OCI-LY3 (cell line): ENCODE measurements at regions not wholly inside any gene's neighbourhood (a gene's known extent, or its start where the extent isn't known, plus 50 kb on each side); places are given as distances from the start of the nearest gene placed in this dataset.

Experiments used
- CTCF ChIP-seq: fragments of 200-600, 300-600 bp; sonication (generic); IDR thresholded peaks from 2 replicates; pipeline ENCODE4 v1.5.1; 2014; ENCODE audit warnings: antibody characterized with exemption, low read length, low read depth
- EZH2phosphoT487 ChIP-seq: fragments of 200-600 bp; shearing (Covaris generic); IDR thresholded peaks from 2 replicates; pipeline ENCODE4 v1.6.1; 2018; ENCODE audit warnings: antibody characterized with exemption, mixed run types, low read depth

GRCh38 chr5:164687391-164687790, 1182.0 kb downstream of the MAT2B start:
- TF ChIP-seq CTCF (no peak), EZH2phosphoT487 (no peak)
